Cardiac muscle cell (in vitro differentiated cells and primary cell): ENCODE measurements at regions not wholly inside any gene's neighbourhood (a gene's known extent, or its start where the extent isn't known, plus 50 kb on each side); places are given as distances from the start of the nearest gene placed in this dataset.

Experiments used
- DNase-seq, 2 donors: peaks; one replicate each; pipeline versions ENCODE4 v3.0.0 to v3.0.0-alpha.2; 2010 to 2017; ENCODE audit warnings: low read depth in 1 of 2, low spot score in 1 of 2
- H3K27ac ChIP-seq: fragments of 200-600 bp; sonication (generic); 2 replicates; pipeline ENCODE4 v1.5.1; 2016
- H3K27me3 ChIP-seq: fragments of 200-600 bp; sonication (generic); 2 replicates; pipeline ENCODE4 v1.6.0; 2016; ENCODE audit warnings: control low read depth
- H3K36me3 ChIP-seq: fragments of 200-600 bp; sonication (generic); 2 replicates; pipeline ENCODE4 v1.5.1; 2016; ENCODE audit warnings: control low read depth
- H3K4me1 ChIP-seq: fragments of 200-600 bp; sonication (generic); 2 replicates; pipeline ENCODE4 v1.8.1; 2017; ENCODE audit warnings: low read depth, mild to moderate bottlenecking, mixed run types
- H3K4me3 ChIP-seq: fragments of 200-600 bp; sonication (generic); 2 replicates; pipeline ENCODE4 v1.5.1; 2016; ENCODE audit warnings: mild to moderate bottlenecking
- H3K9me3 ChIP-seq: fragments of 200-600 bp; sonication (generic); 2 replicates; pipeline ENCODE4 v1.5.1; 2017; ENCODE audit warnings: low read depth, mild to moderate bottlenecking, control low read depth
- TF ChIP-seq, protein P1 (sequence below): IDR thresholded peaks from 2 replicates; pipeline ENCODE4 v1.5.1; 2012; ENCODE audit warnings: low read depth, mild to moderate bottlenecking, low read length

DNA sequence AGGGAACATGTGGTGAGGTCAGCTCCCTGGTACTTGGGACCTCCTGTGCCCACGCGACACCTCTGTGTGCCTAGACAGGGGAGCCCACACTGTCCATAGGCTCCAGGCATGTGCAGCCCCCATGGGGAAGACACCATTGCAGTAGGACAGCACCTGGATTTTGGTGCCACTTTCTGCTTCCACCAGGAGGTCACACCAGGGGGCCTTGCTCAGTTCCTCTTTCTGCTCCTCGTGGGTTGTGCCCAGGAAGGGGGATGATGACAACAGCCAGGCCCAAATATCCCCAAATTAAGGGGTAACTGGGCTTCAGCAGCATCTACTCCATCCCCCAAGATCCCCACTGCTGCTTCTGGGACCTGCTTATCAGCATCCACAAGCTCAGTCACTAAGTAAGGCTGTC, 358.2 kb upstream of the KAZN start:
- Histone ChIP-seq H3K36me3 (no peaks in the 10 kb centered on the region), H3K27me3 (no peaks in the 10 kb centered on the region), H3K9me3 (no peaks in the 10 kb centered on the region), H3K4me3 (no peak overlapping the region), H3K4me1 (no peaks in the 10 kb centered on the region), H3K27ac (no peak overlapping the region)
- TF ChIP-seq, protein P1, sequence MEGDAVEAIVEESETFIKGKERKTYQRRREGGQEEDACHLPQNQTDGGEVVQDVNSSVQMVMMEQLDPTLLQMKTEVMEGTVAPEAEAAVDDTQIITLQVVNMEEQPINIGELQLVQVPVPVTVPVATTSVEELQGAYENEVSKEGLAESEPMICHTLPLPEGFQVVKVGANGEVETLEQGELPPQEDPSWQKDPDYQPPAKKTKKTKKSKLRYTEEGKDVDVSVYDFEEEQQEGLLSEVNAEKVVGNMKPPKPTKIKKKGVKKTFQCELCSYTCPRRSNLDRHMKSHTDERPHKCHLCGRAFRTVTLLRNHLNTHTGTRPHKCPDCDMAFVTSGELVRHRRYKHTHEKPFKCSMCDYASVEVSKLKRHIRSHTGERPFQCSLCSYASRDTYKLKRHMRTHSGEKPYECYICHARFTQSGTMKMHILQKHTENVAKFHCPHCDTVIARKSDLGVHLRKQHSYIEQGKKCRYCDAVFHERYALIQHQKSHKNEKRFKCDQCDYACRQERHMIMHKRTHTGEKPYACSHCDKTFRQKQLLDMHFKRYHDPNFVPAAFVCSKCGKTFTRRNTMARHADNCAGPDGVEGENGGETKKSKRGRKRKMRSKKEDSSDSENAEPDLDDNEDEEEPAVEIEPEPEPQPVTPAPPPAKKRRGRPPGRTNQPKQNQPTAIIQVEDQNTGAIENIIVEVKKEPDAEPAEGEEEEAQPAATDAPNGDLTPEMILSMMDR, result no peak
- DNase-seq, result no peak

- TF ChIP-seq, protein P1, result no peak
- H3K27me3 ChIP-seq, result no peaks in the 10 kb centered on the region
- no peak overlapping the region for H3K4me3 ChIP-seq
- H3K36me3 ChIP-seq, result no peaks in the 10 kb centered on the region
- H3K27ac ChIP-seq, result no peak overlapping the region
- H3K9me3 ChIP-seq, result no peaks in the 10 kb centered on the region
- no peak for DNase-seq
- no peaks in the 10 kb centered on the region for H3K4me1 ChIP-seq
Observed at GRCh38 chr1:14242123-14242522, 356.4 kb upstream of the KAZN start.

GRCh38 chr1:14242870-14243269, 355.6 kb upstream of the KAZN start:
- DNase-seq, result no peak
- H3K27ac ChIP-seq, result no peak overlapping the region
- H3K4me3 ChIP-seq, result no peak overlapping the region
- H3K36me3 ChIP-seq, result no peaks in the 10 kb centered on the region
- H3K9me3 ChIP-seq, result no peaks in the 10 kb centered on the region
- H3K4me1 ChIP-seq, result no peaks in the 10 kb centered on the region
- TF ChIP-seq, protein P1, result no peak
- no peaks in the 10 kb centered on the region for H3K27me3 ChIP-seq

GRCh38 chr1:14245954-14246353, 352.5 kb upstream of the KAZN start:
- Histone ChIP-seq H3K27me3 (no peaks in the 10 kb centered on the region), H3K4me1 (no peaks in the 10 kb centered on the region), H3K27ac (no peak overlapping the region), H3K36me3 (no peaks in the 10 kb centered on the region), H3K9me3 (no peaks in the 10 kb centered on the region), H3K4me3 (no peak overlapping the region)
- DNase-seq, result no peak
- TF ChIP-seq, protein P1, result no peak

DNA sequence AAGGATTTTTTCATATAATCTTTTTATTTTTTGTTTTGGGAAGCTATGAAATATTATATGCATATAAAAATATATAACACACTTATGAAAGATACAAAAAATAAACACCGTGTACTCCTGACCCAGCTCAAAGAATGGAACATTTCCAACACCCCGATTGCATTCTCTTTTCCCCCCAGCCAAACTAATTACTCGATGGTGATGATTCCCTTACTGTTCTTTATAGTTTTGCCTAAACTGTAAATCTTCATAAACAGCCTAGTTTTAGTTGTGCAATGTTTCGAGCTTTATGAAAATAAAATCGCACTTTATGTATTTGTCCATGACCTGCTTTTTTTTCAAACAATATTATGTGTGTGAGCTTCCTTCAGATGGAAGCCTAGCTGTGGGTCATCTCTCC, 352.0 kb upstream of the KAZN start:
- no peaks in the 10 kb centered on the region for H3K36me3 ChIP-seq
- no peak for DNase-seq
- H3K9me3 ChIP-seq, result no peaks in the 10 kb centered on the region
- TF ChIP-seq, protein P1, result no peak
- no peak overlapping the region for H3K4me3 ChIP-seq
- no peaks in the 10 kb centered on the region for H3K4me1 ChIP-seq
- H3K27me3 ChIP-seq, result no peaks in the 10 kb centered on the region
- H3K27ac ChIP-seq, result no peak overlapping the region

DNA sequence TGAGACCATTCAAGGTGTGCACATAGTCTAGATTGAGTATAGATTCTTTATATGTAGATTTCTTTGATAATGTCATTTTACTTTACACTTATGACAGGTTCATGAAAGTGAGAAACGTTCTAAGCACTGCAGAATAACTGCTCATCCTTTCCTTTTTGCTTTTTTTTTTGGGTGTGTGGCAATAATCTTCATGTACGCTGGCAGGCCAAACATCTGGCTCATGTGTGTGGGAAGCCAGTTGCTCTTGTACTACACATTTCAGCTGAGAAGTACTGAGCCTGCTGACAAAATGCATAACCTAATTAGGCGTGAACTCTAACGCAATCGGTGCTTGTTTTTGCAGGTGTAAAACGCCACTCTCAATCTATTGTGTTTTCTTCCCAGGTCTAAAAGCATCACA, 350.8 kb upstream of the KAZN start:
- no peak for DNase-seq
- Histone ChIP-seq H3K4me3 (no peak overlapping the region), H3K9me3 (no peaks in the 10 kb centered on the region), H3K4me1 (no peaks in the 10 kb centered on the region), H3K27me3 (no peaks in the 10 kb centered on the region), H3K36me3 (no peaks in the 10 kb centered on the region), H3K27ac (no peak overlapping the region)
- TF ChIP-seq, protein P1, result no peak
